A673 (cell line): ENCODE measurements at regions not wholly inside any gene's neighbourhood (a gene's known extent, or its start where the extent isn't known, plus 50 kb on each side); places are given as distances from the start of the nearest gene placed in this dataset.

Source experiments
- CTCF ChIP-seq: fragments of 300-800, 200-600 bp; sonication (generic); conservative IDR thresholded peaks from 2 replicates; pipeline ENCODE4 v1.5.1; 2017; ENCODE audit warnings: low read depth, mild to moderate bottlenecking, antibody characterized with exemption, low read length, moderate library complexity, mixed read lengths
- EZH2 ChIP-seq: fragments of 200-600 bp; sonication (generic); IDR thresholded peaks from 2 replicates; pipeline ENCODE4 v1.6.1; 2017; ENCODE audit warnings: borderline replicate concordance, low read depth, mild to moderate bottlenecking, mixed read lengths, antibody characterized with exemption, low read length; ENCODE audit not compliant: poor library complexity, severe bottlenecking

DNA sequence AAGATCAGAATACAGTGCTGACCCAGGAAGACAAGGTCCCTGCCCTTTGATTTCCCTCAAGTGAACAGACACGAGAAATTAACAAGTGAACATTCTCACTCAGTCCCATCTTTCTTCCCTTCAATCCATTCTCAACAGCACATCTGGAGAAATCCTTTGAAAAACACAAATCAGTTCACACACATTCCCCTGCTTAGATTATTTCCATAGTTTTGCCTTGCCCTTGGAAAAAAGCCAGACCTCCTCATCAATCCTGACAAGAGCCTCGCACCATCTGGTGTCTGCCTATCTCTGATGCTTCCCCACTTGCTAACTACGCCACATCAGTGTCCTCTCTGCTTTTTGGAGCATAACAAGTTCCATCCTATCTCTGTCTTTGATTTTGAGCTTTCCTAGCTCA lies 94.4 kb upstream of the KIAA1217 start:
- TF ChIP-seq EZH2 (no peak), CTCF (no peak)
